HepG2 (cell line): ENCODE measurements at regions not wholly inside any gene's neighbourhood (a gene's known extent, or its start where the extent isn't known, plus 50 kb on each side); places are given as distances from the start of the nearest gene placed in this dataset.

Experiments
- ATAC-seq: fragments of 200-7000 bp; cut with Tn5 transposase; 3 replicates; pipeline ENCODE4 v1.9.1; 2020; ENCODE audit warnings: mild to moderate bottlenecking, moderate library complexity
- BruUV-seq: library from RNA; stranded (reverse); fragments of 400-500 nt; replicated peaks from 2 replicates; lab custom pipeline; 2021; lab: Mats Ljungman, UMichigan
- CTCF ChIA-PET: fragments of 300-600 bp; formaldehyde crosslinking; extraction: SDS; loops from one replicate; lab custom pipeline; 2021; ENCODE audit warnings: low total read pairs, inconsistent platforms, low intra/inter-chr PET ratio; lab: Yijun Ruan, JAX
- POLR2A ChIA-PET: fragments of 350-600 bp; sonication (Branson Sonifier 250); formaldehyde crosslinking; loops from one replicate; lab custom pipeline; 2020; ENCODE audit warnings: antibody characterized with exemption, inconsistent platforms; lab: Yijun Ruan, JAX
- DNase-seq: peaks from one replicate; pipeline ENCODE4 v3.0.0-alpha.2; 2015; ENCODE audit warnings: low spot score
- FAIRE-seq: peaks from 3 replicates; lab custom pipeline; 2011; peaks lifted over from hg19 to GRCh38; lab: Jason Lieb, UNC
- H2AFZ ChIP-seq: one replicate; pipeline ENCODE4 v1.6.1; 2011; ENCODE audit warnings: low read length, inconsistent platforms
- H3K27ac ChIP-seq: fragments of 300-600 bp; 3 replicates; pipeline ENCODE4 v1.8.0; 2011; ENCODE audit warnings: mixed run types, mild to moderate bottlenecking, mixed read lengths, low read length, inconsistent platforms; ENCODE audit not compliant: insufficient read depth; ENCODE audit errors: extremely low read length
- H3K27me3 ChIP-seq, 2 experiments: fragments of 200-600 bp in 1 of 2; 2 replicates in 1 of 2; 3 replicates in 1 of 2; pipeline versions ENCODE4 v1.6.0 to v1.8.0; 2011; ENCODE audit warnings: low read length in 2 of 2, mild to moderate bottlenecking in 2 of 2, moderate library complexity in 2 of 2, inconsistent platforms in 1 of 2; ENCODE audit not compliant: insufficient read depth in 2 of 2, control insufficient read depth in 1 of 2
- H3K36me3 ChIP-seq, 2 experiments: fragments of 200-600 bp in 1 of 2; replicated peaks in 1 of 2; 2 replicates in 1 of 2; 3 replicates in 1 of 2; pipeline versions ENCODE4 v1.5.1 to v1.8.0; 2011; ENCODE audit warnings: low read length in 2 of 2, inconsistent platforms in 1 of 2; ENCODE audit not compliant: insufficient read depth in 2 of 2, control insufficient read depth in 1 of 2
- H3K4me1 ChIP-seq: 2 replicates; pipeline ENCODE4 v1.5.1; 2012; ENCODE audit warnings: low read length, inconsistent platforms; ENCODE audit not compliant: insufficient read depth
- H3K4me2 ChIP-seq: 2 replicates; pipeline ENCODE4 v1.6.0; 2011; ENCODE audit warnings: low read depth, low read length, inconsistent platforms
- H3K4me3 ChIP-seq, 3 experiments: fragments of 200-600 bp in 1 of 3; sonication (generic), shearing (Covaris generic) in 1 of 3; replicated peaks in 1 of 3; 2 replicates each; pipeline ENCODE4 v1.5.1; 2011 to 2016; ENCODE audit warnings: low read length in 3 of 3, inconsistent platforms in 2 of 3, low read depth in 2 of 3, mild to moderate bottlenecking in 2 of 3, control low read depth in 1 of 3, mixed read lengths in 1 of 3; ENCODE audit not compliant: insufficient read depth in 1 of 3
- H3K79me2 ChIP-seq: one replicate; pipeline ENCODE4 v1.6.1; 2011; ENCODE audit warnings: low read length, inconsistent platforms; ENCODE audit not compliant: insufficient read depth
- H3K9ac ChIP-seq: 2 replicates; pipeline ENCODE4 v1.6.0; 2011; ENCODE audit warnings: mild to moderate bottlenecking, low read depth, low read length, inconsistent platforms; ENCODE audit not compliant: insufficient read depth
- H3K9me3 ChIP-seq: 2 replicates; pipeline ENCODE4 v1.5.1; 2012; ENCODE audit warnings: mild to moderate bottlenecking, low read length
- H4K20me1 ChIP-seq: 2 replicates; pipeline ENCODE4 v1.6.0; 2011; ENCODE audit warnings: inconsistent platforms, mild to moderate bottlenecking, low read length, moderate library complexity; ENCODE audit not compliant: insufficient read depth
- RBAK ChIP-seq: sonication (generic); formaldehyde crosslinking; IDR thresholded peaks from 2 replicates; pipeline ENCODE4 v1.5.1; 2020; ENCODE audit warnings: mild to moderate bottlenecking, missing genetic modification reagents
- STAG1 ChIP-seq: sonication (generic); formaldehyde crosslinking; IDR thresholded peaks from 2 replicates; pipeline ENCODE4 v1.4.0; 2020; ENCODE audit warnings: missing genetic modification reagents
- WGBS: methylation state at CpG from one replicate; pipeline ENCODE4 v1.1.6; 2017; ENCODE audit warnings: low lambda C conversion rate; 5-methylcytosine and 5-hydroxymethylcytosine counted together
- in situ Hi-C: cut with HindIII; loops from 2 replicates; pipeline ENCODE4 v1.10.0; 2017; ENCODE audit warnings: low pct_unique_long_range_greater_than_20kb; ENCODE audit not compliant: extremely low pct_ligation_motif_present
- intact Hi-C: fragments of 100-400 bp; cut with micrococcal nuclease; formaldehyde crosslinking; loops from one replicate; pipeline ENCODE4 v1.10.0; 2022; ENCODE audit not compliant: unreplicated experiment
- TF ChIP-seq, protein P1 (sequence below): sonication (generic); formaldehyde crosslinking; IDR thresholded peaks from 2 replicates; pipeline ENCODE4 v1.9.0; 2022; ENCODE audit warnings: missing genetic modification reagents, mild to moderate bottlenecking, borderline replicate concordance
- TF ChIP-seq, protein P2 (sequence below): sonication (generic); formaldehyde crosslinking; IDR thresholded peaks from 2 replicates; pipeline ENCODE4 v1.8.0; 2022; ENCODE audit warnings: missing genetic modification reagents, mild to moderate bottlenecking, moderate library complexity, borderline replicate concordance

DNA sequence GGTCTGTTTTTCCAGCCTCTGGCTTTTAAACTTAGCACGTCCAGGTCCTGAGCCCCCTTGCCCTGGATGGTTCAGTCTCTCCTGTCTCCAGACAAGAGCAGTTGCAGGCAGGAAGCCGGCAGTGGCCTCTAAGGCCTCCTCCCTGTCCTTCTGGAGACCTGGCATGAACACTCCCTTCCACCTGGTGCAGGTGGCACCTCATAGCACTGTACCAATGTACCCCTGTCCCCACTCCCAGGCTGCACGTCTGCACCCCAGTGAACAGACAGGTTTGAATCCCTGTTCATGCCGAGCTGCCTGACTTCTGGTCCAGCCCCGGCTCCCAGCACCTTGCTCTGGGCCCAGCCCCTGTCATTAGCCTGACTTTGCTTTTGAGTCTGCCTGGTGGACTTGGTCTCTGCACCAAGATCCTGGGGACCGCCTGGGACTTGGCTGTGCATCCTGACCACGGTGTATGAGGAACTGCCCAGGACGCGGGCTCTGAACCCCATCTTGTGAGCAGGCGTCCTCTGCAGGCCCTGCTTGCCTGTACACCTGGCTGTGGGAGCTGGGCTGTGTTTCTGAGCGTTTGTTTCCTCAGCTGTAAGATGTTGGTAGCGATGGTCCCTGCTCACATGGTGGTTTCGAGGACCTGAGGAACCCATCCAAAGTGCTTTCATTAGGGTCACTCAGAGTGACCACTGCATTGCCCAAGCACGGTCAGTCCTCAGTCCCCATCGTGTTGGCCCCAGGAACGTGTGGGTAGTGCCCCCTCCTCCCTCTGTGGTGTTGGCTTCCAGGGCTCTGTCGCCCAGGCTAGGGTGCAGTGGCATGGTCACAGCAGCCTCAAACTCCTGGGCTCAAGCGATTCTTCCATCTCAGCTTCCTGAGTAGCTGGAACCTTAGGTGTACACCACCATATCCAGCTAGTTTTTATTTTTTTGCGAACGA, 75.0 kb upstream of the SHANK2 start:
- 44% methylated on average over 9 of the region's 20 CpGs for WGBS
- BruUV-seq: no TSS peak
- H3K9me3 ChIP-seq: no peaks in the 10 kb centered on the region
- H3K27me3 ChIP-seq: peaks cover 3 to 70% of the 10 kb centered on the region in 2 experiments; a peak in 4 of 5 replicates
- H2AFZ ChIP-seq: no peak overlapping the region
- DNase-seq (no peak), ATAC-seq (no peak; the same call in 2 of the 3 replicates), FAIRE-seq (no peak)
- no peaks in the 10 kb centered on the region for H3K79me2 ChIP-seq
- no peak overlapping the region for H3K4me2 ChIP-seq
- POLR2A ChIA-PET: interaction anchor here (0.9 kb wide), 1 partner anchor 74 kb away, joined by 3 read pairs; no protein-coding TSS in a partner anchor
- H3K36me3 ChIP-seq: no peaks in the 10 kb centered on the region
- TF ChIP-seq, protein P1, sequence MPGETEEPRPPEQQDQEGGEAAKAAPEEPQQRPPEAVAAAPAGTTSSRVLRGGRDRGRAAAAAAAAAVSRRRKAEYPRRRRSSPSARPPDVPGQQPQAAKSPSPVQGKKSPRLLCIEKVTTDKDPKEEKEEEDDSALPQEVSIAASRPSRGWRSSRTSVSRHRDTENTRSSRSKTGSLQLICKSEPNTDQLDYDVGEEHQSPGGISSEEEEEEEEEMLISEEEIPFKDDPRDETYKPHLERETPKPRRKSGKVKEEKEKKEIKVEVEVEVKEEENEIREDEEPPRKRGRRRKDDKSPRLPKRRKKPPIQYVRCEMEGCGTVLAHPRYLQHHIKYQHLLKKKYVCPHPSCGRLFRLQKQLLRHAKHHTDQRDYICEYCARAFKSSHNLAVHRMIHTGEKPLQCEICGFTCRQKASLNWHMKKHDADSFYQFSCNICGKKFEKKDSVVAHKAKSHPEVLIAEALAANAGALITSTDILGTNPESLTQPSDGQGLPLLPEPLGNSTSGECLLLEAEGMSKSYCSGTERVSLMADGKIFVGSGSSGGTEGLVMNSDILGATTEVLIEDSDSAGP (CRISPR knock-in tag): 0 out of 2 replicates have a peak, but pooled peaks have one; percentile 14
- TF ChIP-seq STAG1 (CRISPR knock-in tag) (peak; percentile 15; the same call in 1 of the 2 replicates), RBAK (CRISPR knock-in tag) (no peak)
- TF ChIP-seq, protein P2, sequence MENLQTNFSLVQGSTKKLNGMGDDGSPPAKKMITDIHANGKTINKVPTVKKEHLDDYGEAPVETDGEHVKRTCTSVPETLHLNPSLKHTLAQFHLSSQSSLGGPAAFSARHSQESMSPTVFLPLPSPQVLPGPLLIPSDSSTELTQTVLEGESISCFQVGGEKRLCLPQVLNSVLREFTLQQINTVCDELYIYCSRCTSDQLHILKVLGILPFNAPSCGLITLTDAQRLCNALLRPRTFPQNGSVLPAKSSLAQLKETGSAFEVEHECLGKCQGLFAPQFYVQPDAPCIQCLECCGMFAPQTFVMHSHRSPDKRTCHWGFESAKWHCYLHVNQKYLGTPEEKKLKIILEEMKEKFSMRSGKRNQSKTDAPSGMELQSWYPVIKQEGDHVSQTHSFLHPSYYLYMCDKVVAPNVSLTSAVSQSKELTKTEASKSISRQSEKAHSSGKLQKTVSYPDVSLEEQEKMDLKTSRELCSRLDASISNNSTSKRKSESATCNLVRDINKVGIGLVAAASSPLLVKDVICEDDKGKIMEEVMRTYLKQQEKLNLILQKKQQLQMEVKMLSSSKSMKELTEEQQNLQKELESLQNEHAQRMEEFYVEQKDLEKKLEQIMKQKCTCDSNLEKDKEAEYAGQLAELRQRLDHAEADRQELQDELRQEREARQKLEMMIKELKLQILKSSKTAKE: no peak
- CTCF ChIA-PET: no interaction called here
- in situ Hi-C loops (no loop called here), intact Hi-C loops (loop anchor here (2.0 kb wide), 1 partner anchor 75 kb away; the partner anchor contains the start of gene SHANK2)
- H3K27ac ChIP-seq: no peak overlapping the region
- peaks cover 3% of the 10 kb centered on the region; the same call in 1 of the 2 replicates for H4K20me1 ChIP-seq
- no peak overlapping the region for H3K4me3 ChIP-seq
- peaks cover 19% of the 10 kb centered on the region for H3K4me1 ChIP-seq
- no peak overlapping the region for H3K9ac ChIP-seq
